ENCODE measurements at regions not wholly inside any gene's neighbourhood (a gene's known extent, or its start where the extent isn't known, plus 50 kb on each side); places are given as distances from the start of the nearest gene placed in this dataset.

DNA sequence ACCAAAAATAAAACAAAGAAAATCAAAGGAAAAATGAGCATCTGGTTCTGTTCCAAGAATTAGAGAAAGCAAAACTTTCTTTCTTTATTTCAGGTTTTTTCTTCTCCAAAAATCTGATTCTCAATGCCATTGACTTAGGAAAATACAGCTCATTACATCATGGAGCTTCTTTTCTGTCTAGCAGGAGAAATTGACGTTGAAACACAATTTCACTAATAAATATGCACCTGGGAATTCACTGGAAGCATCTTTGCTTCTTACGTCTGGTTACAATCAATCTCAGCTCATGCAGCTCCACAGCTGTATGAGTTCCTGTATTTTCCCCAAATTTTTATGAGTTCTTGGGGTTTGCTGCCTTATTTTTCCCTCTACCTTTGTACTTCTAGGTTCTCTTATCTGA is 1568.6 kb upstream of the GOT2 start (continued):
- TF ChIP-seq CHAMP1 (IDR thresholded peaks at IDR 0.05): no peak
- no peak for TF ChIP-seq ZNF449 (CRISPR knock-in tag; IDR thresholded peaks at IDR 0.05)
- TF ChIP-seq, protein P1, sequence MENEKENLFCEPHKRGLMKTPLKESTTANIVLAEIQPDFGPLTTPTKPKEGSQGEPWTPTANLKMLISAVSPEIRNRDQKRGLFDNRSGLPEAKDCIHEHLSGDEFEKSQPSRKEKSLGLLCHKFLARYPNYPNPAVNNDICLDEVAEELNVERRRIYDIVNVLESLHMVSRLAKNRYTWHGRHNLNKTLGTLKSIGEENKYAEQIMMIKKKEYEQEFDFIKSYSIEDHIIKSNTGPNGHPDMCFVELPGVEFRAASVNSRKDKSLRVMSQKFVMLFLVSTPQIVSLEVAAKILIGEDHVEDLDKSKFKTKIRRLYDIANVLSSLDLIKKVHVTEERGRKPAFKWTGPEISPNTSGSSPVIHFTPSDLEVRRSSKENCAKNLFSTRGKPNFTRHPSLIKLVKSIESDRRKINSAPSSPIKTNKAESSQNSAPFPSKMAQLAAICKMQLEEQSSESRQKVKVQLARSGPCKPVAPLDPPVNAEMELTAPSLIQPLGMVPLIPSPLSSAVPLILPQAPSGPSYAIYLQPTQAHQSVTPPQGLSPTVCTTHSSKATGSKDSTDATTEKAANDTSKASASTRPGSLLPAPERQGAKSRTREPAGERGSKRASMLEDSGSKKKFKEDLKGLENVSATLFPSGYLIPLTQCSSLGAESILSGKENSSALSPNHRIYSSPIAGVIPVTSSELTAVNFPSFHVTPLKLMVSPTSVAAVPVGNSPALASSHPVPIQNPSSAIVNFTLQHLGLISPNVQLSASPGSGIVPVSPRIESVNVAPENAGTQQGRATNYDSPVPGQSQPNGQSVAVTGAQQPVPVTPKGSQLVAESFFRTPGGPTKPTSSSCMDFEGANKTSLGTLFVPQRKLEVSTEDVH (IDR thresholded peaks at IDR 0.05; ENCODE audit: low read depth, partially characterized antibody): no peak

DNA sequence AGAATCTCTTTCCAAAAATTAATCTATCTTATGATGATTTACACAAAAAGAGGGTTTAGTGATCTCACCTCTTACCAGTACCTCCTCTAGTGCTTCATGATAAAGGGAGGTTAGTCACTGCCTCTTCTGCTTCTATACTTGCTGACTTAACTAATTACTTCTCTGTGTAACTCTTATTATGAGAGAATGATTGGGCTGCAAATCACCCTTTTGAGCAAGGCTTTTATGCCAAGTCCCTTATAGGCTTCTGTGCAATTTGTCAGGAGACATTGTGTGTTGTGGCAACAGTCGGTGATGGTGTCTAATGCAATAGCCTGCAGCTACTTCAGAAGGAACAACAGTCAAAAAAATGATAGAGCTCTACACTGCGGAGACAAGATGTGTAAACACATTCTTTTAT is 1568.1 kb upstream of the GOT2 start:
- Histone ChIP-seq H3K4me2 (ENCODE audit: insufficient read depth, low read length) (no peak overlapping the region), H4K20me1 (replicated peaks; ENCODE audit: control insufficient read depth, insufficient read depth, low read length) (no peaks in the 10 kb centered on the region), H3K9me1 (ENCODE audit: control insufficient read depth, insufficient read depth, low read length) (no peaks in the 10 kb centered on the region), H3K27me3 (ENCODE audit: control insufficient read depth in 2 of 2, insufficient read depth in 2 of 2, low read length in 2 of 2) (no peaks in the 10 kb centered on the region), H3K4me3 (no peak overlapping the region), H3K9me3 (replicated peaks; ENCODE audit: control insufficient read depth, insufficient read depth, low read depth, low read length) (no peaks in the 10 kb centered on the region; the same call in 1 of the 2 replicates), H3K79me2 (ENCODE audit: control insufficient read depth, insufficient read depth, low read length) (no peaks in the 10 kb centered on the region), H3K9ac (ENCODE audit: insufficient read depth in 1 of 2, low read depth in 2 of 2, low read length in 2 of 2) (no peak overlapping the region), H3K36me3 (ENCODE audit: control insufficient read depth, insufficient read depth, low read length) (no peaks in the 10 kb centered on the region), H3K27ac (ENCODE audit: extremely low read depth, low read depth, low read length) (no peak overlapping the region), H2AFZ (ENCODE audit: low read depth, low read length) (no peak overlapping the region), H3K4me1 (replicated peaks in 1 of 2; ENCODE audit: control insufficient read depth in 2 of 2, insufficient read depth in 2 of 2, low read length in 2 of 2) (no peaks in the 10 kb centered on the region)
- DNase-seq (ENCODE audit: extremely low read depth in 1 of 4, low spot score in 3 of 4) (no peak), ATAC-seq (no peak), FAIRE-seq (no peak)
- CTCF ChIA-PET (ENCODE audit: low intra/inter-chr PET ratio): no interaction called here
- POLR2A ChIA-PET: no interaction called here
- no TSS peak for BruUV-seq (replicated peaks)
- in situ Hi-C loops (cut with MboI): no loop called here
- intact Hi-C loops (cut with micrococcal nuclease): no loop called here
- WGBS (ENCODE audit: insufficient coverage, low coverage, missing lambda C conversion rate): 0% methylated on average over 2 of the region's 2 CpGs
- TF ChIP-seq CEBPG (CRISPR knock-in tag; IDR thresholded peaks at IDR 0.05): no peak
- TF ChIP-seq CEBPG (tag; conservative IDR thresholded peaks at IDR 0.05 in 1 of 2, IDR thresholded peaks at IDR 0.05 in 1 of 2): no peak
- TF ChIP-seq GATAD2A (IDR thresholded peaks at IDR 0.05): no peak
- no peak for TF ChIP-seq KHSRP (IDR thresholded peaks at IDR 0.05)
- TF ChIP-seq ELF4 (CRISPR knock-in tag; IDR thresholded peaks at IDR 0.05): no peak
- TF ChIP-seq, protein P2, sequence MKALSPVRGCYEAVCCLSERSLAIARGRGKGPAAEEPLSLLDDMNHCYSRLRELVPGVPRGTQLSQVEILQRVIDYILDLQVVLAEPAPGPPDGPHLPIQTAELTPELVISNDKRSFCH (CRISPR knock-in tag; IDR thresholded peaks at IDR 0.05): no peak
- TF ChIP-seq, protein P2 (tag; IDR thresholded peaks at IDR 0.05): no peak
- no peak for TF ChIP-seq NR2C2 (CRISPR knock-in tag; IDR thresholded peaks at IDR 0.05)
- no peak for TF ChIP-seq NR2C2 (tag; IDR thresholded peaks at IDR 0.05)
- TF ChIP-seq ZBTB7A (IDR thresholded peaks at IDR 0.05; ENCODE audit: borderline replicate concordance, control insufficient read depth, low read depth, low read length): no peak
- TF ChIP-seq ZBTB2 (IDR thresholded peaks at IDR 0.05): no peak
